A549 (cell line): ENCODE measurements at regions not wholly inside any gene's neighbourhood (a gene's known extent, or its start where the extent isn't known, plus 50 kb on each side); places are given as distances from the start of the nearest gene placed in this dataset.

Source experiments
- ATAC-seq, 2 experiments: fragments of 200-7000 bp in 1 of 2; fragments of >200 bp in 1 of 2; cut with Nextera tagmentation in 1 of 2; cut with Tn5 transposase in 1 of 2; 3 replicates each; pipeline versions ENCODE4 v1.8.0 to v1.9.1; 2018 to 2020; ENCODE audit warnings: mild to moderate bottlenecking in 1 of 2, moderate library complexity in 1 of 2
- CTCF ChIA-PET: fragments of 300-600 bp; sonication (Branson Sonifier 250); formaldehyde crosslinking; extraction: SDS; loops from one replicate; lab custom pipeline; 2021; ENCODE audit warnings: antibody characterized with exemption, inconsistent platforms; lab: Yijun Ruan, JAX
- POLR2A ChIA-PET: fragments of 350-600 bp; formaldehyde crosslinking; extraction: SDS; loops from one replicate; lab custom pipeline; 2021; ENCODE audit warnings: antibody characterized with exemption, inconsistent platforms; lab: Yijun Ruan, JAX
- DNase-seq, 2 experiments: peaks; one replicate each; pipeline versions ENCODE4 v3.0.0 to v3.0.0-alpha.2; 2011 to 2016; ENCODE audit warnings: low read depth in 1 of 2, low spot score in 1 of 2
- FAIRE-seq: peaks from 2 replicates; lab custom pipeline; 2011; peaks lifted over from hg19 to GRCh38; lab: Jason Lieb, UNC
- H3K27ac ChIP-seq, 2 experiments: fragments of >200 bp; sonication (Bioruptor Twin); formaldehyde crosslinking; 3 replicates each; pipeline ENCODE4 v1.5.1; 2016 to 2017
- H3K4me1 ChIP-seq: fragments of >200 bp; sonication (Bioruptor Twin); formaldehyde crosslinking; 3 replicates; pipeline ENCODE4 v1.6.1; 2016
- H3K4me2 ChIP-seq: fragments of >200 bp; sonication (Bioruptor Twin); formaldehyde crosslinking; 3 replicates; pipeline ENCODE4 v1.6.1; 2016
- H3K4me3 ChIP-seq: fragments of >200 bp; sonication (Bioruptor Twin); formaldehyde crosslinking; 3 replicates; pipeline ENCODE4 v1.5.1; 2016
- H3K9me3 ChIP-seq: fragments of >200 bp; sonication (Bioruptor Twin); formaldehyde crosslinking; 3 replicates; pipeline ENCODE4 v1.6.1; 2016
- BHLHE40 ChIP-seq: IDR thresholded peaks from 2 replicates; pipeline ENCODE4 v1.6.1; 2012; ENCODE audit warnings: low read depth, low read length, inconsistent platforms
- CBX2 ChIP-seq: fragments of 200-600 bp; sonication (generic); IDR thresholded peaks from 2 replicates; pipeline ENCODE4 v1.6.1; 2016; ENCODE audit warnings: low read depth, mild to moderate bottlenecking, borderline replicate concordance
- CBX8 ChIP-seq: fragments of 200-600 bp; sonication (generic); IDR thresholded peaks from 2 replicates; pipeline ENCODE4 v1.6.1; 2016
- CEBPB ChIP-seq, 2 experiments: fragments of >200 bp in 1 of 2; sonication (Bioruptor Twin) in 1 of 2; formaldehyde crosslinking in 1 of 2; IDR thresholded peaks; 2 replicates each; pipeline ENCODE4 v1.6.1; 2012 to 2016
- CHD2 ChIP-seq: fragments of 150-350 bp; IDR thresholded peaks from 2 replicates; pipeline ENCODE4 v1.6.1; 2014; ENCODE audit warnings: low read length; ENCODE audit not compliant: partially characterized antibody
- CHD4 ChIP-seq: fragments of 200-600 bp; sonication (generic); IDR thresholded peaks from 2 replicates; pipeline ENCODE4 v1.6.1; 2016; ENCODE audit warnings: antibody characterized with exemption, mild to moderate bottlenecking, borderline replicate concordance
- EHMT2 ChIP-seq: fragments of 200-600 bp; sonication (generic); IDR thresholded peaks from 2 replicates; pipeline ENCODE4 v1.6.1; 2016; ENCODE audit warnings: antibody characterized with exemption, low read depth, mild to moderate bottlenecking, moderate library complexity
- EP300 ChIP-seq, 2 experiments: fragments of >200 bp; sonication (Bioruptor Twin); formaldehyde crosslinking; IDR thresholded peaks; 2 replicates in 1 of 2; 3 replicates in 1 of 2; pipeline ENCODE4 v1.6.1; 2016 to 2017
- ESRRA ChIP-seq: fragments of 150-350 bp; IDR thresholded peaks from 2 replicates; pipeline ENCODE4 v1.6.1; 2014; ENCODE audit warnings: mild to moderate bottlenecking, low read length, borderline replicate concordance
- FOSB ChIP-seq: fragments of 250-450 bp; sonication (Bioruptor Pico); IDR thresholded peaks from 2 replicates; pipeline ENCODE4 v1.5.0; 2020; ENCODE audit warnings: mild to moderate bottlenecking, moderate library complexity
- FOXS1 ChIP-seq: fragments of 250-450 bp; sonication (Bioruptor Pico); IDR thresholded peaks from 2 replicates; pipeline ENCODE4 v1.5.0; 2020; ENCODE audit warnings: mild to moderate bottlenecking, moderate library complexity
- HDAC2 ChIP-seq: fragments of 200-600 bp; sonication (generic); IDR thresholded peaks from 2 replicates; pipeline ENCODE4 v1.6.1; 2016
- HEYL ChIP-seq: fragments of 250-450 bp; sonication (Bioruptor Pico); IDR thresholded peaks from 2 replicates; pipeline ENCODE4 v1.8.0; 2021; ENCODE audit warnings: mild to moderate bottlenecking, moderate library complexity
- JUNB ChIP-seq: fragments of >200 bp; sonication (Bioruptor Twin); formaldehyde crosslinking; IDR thresholded peaks from 2 replicates; pipeline ENCODE4 v1.6.1; 2016
- KDM5A ChIP-seq: fragments of 200-600 bp; sonication (generic); IDR thresholded peaks from 2 replicates; pipeline ENCODE4 v1.6.1; 2016; ENCODE audit warnings: antibody characterized with exemption, mild to moderate bottlenecking
- PHF8 ChIP-seq: fragments of 200-600 bp; sonication (generic); IDR thresholded peaks from 2 replicates; pipeline ENCODE4 v1.6.1; 2016; ENCODE audit warnings: low read depth, mild to moderate bottlenecking, antibody characterized with exemption, moderate library complexity, borderline replicate concordance
- POLR2A ChIP-seq: IDR thresholded peaks from 2 replicates; pipeline ENCODE4 v1.6.1; 2012; ENCODE audit warnings: mild to moderate bottlenecking, low read length
- RAD21 ChIP-seq, 2 experiments: fragments of >200 bp in 1 of 2; sonication (Bioruptor Twin) in 1 of 2; formaldehyde crosslinking in 1 of 2; IDR thresholded peaks in 1 of 2; conservative IDR thresholded peaks in 1 of 2; 2 replicates in 1 of 2; 3 replicates in 1 of 2; pipeline ENCODE4 v1.6.1; 2012 to 2018; ENCODE audit warnings: inconsistent platforms in 1 of 2
- RARB ChIP-seq: fragments of 250-450 bp; sonication (Bioruptor Pico); IDR thresholded peaks from 2 replicates; pipeline ENCODE4 v1.8.0; 2021; ENCODE audit warnings: mild to moderate bottlenecking, moderate library complexity
- RCOR1 ChIP-seq: fragments of 150-350 bp; IDR thresholded peaks from 2 replicates; pipeline ENCODE4 v1.6.1; 2014; ENCODE audit warnings: antibody characterized with exemption, low read length, low read depth
- RNF2 ChIP-seq: fragments of 200-600 bp; sonication (generic); IDR thresholded peaks from 2 replicates; pipeline ENCODE4 v1.6.1; 2016; ENCODE audit warnings: low read depth, mild to moderate bottlenecking, antibody characterized with exemption, moderate library complexity, borderline replicate concordance
- TFCP2L1 ChIP-seq: fragments of 250-450 bp; sonication (Bioruptor Pico); IDR thresholded peaks from 2 replicates; pipeline ENCODE4 v1.5.0; 2021; ENCODE audit warnings: mild to moderate bottlenecking
- TP53 ChIP-seq: fragments of 250-450 bp; sonication (Bioruptor Pico); IDR thresholded peaks from 2 replicates; pipeline ENCODE4 v1.5.0; 2021; ENCODE audit warnings: mild to moderate bottlenecking, moderate library complexity
- ZC3H11A ChIP-seq: fragments of 450-650 bp; IDR thresholded peaks from 2 replicates; pipeline ENCODE4 v1.6.1; 2014; ENCODE audit warnings: antibody characterized with exemption, mild to moderate bottlenecking
- WGBS: methylation state at CpG from one replicate; pipeline ENCODE4 v1.1.6; 2017; ENCODE audit errors: missing lambda C conversion rate; 5-methylcytosine and 5-hydroxymethylcytosine counted together
- TF ChIP-seq, protein P1 (sequence below): fragments of 450-650 bp; IDR thresholded peaks from 2 replicates; pipeline ENCODE4 v1.6.1; 2014; ENCODE audit warnings: antibody characterized with exemption

DNA sequence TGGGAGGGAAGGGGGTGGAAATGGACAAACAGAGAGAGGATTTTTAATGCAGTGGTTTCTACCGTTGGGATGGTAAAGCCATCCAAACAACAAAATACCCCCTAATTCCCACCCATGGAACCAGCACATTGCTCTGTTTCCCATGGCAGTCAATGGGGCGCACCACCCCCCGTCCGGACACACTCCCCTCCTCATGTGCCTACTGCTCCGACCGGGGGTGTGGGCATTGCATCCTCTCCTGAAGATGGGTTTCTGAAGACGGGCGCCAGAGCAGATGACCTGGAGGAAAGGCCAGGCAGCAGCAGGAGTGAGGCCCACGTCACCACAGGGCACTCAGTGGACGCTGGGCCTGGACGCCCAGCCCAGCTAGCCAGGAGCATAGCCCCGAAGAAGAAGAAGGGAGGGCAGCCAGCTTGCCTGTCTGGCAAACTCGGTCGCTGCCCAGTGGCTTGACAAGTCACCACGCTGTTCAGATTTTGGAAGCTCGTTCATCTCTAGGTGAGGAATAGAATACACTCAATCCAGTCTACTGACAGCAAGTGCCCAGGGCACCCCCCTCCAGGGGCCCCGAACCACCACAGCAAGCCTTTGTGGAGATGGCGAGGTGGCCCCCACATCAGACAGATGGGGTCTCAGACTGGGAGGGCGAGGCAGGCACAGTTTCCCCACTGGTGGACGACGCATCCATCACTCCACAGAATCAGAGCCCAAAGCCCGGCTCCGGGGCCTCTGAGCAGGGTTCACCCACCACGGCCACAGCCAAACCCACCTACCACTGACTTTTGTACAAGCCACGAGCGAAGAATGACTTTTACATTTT is 296.2 kb upstream of the SALL3 start:
- ChIA-PET CTCF (interaction anchor here (1.0 kb wide), 1 partner anchor 39 kb away, joined by 3 read pairs; no protein-coding TSS in a partner anchor), POLR2A (no interaction called here)
- no peak for ATAC-seq
- Histone ChIP-seq H3K9me3 (no peaks in the 10 kb centered on the region), H3K4me3 (no peak overlapping the region), H3K4me1 (no peaks in the 10 kb centered on the region), H3K27ac (no peak overlapping the region), H3K4me2 (no peak overlapping the region)
- WGBS, result 9% methylated on average over 12 of the region's 26 CpGs
- no peak for FAIRE-seq
- no peak for TF ChIP-seq RARB
- no peak for TF ChIP-seq CBX2
- TF ChIP-seq EHMT2, result no peak
- TF ChIP-seq CBX8, result no peak
- no peak for TF ChIP-seq FOSB (CRISPR knock-in tag)
- no peak for TF ChIP-seq PHF8
- no peak for TF ChIP-seq CHD2
- TF ChIP-seq, protein P1, sequence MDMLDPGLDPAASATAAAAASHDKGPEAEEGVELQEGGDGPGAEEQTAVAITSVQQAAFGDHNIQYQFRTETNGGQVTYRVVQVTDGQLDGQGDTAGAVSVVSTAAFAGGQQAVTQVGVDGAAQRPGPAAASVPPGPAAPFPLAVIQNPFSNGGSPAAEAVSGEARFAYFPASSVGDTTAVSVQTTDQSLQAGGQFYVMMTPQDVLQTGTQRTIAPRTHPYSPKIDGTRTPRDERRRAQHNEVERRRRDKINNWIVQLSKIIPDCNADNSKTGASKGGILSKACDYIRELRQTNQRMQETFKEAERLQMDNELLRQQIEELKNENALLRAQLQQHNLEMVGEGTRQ, result no peak
- no peak for DNase-seq

DNA sequence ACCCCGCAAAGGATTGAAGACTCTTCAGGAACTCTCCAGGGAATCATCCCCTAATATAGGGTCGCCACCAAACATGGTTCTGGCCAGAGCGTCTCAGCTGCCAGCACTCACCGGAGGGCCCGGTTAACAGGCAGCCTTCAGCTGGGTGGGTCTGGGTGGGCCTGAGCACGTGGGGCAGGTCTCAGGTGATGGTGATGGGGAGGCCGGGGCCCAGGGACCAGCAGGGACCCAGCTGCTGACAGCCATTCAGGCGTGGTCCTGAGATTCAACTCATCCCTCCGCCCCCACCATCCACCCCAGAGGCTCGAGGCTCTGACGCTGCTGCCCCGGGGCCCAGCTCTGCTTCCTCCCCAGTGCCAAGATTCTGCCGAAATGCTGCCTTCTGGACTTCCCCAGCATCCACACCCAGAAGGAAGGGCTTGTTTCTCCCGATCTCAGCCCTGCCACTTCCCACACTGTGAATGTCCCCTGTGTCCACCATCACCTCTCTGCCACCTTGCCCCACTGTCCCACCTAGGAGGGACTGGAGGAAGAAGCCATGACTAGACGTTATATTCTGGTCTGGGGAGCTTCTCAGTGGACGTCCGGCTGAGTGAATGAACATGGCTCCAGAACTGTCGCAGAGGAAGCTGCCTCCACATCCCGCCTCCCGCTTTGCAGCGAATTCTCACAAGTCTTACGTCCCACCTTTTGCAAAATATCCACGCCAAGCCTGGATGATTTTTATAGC is 294.2 kb upstream of the SALL3 start:
- no peaks in the 10 kb centered on the region for H3K4me1 ChIP-seq
- no peak overlapping the region for H3K4me3 ChIP-seq
- H3K9me3 ChIP-seq, result no peaks in the 10 kb centered on the region
- FAIRE-seq, result no peak
- H3K4me2 ChIP-seq, result no peak overlapping the region
- ChIA-PET POLR2A (no interaction called here), CTCF (no interaction called here)
- WGBS, result 27% methylated on average over 11 of the region's 23 CpGs
- ATAC-seq, result no peak
- no peak overlapping the region for H3K27ac ChIP-seq
- TF ChIP-seq ESRRA (no peak), ZC3H11A (no peak), JUNB (no peak), CEBPB (IDR thresholded peaks at IDR 0.05) (no peak), EP300 (IDR thresholded peaks at IDR 0.05) (no peak), HDAC2 (no peak), CHD4 (no peak)
- DNase-seq, result no peak

DNA sequence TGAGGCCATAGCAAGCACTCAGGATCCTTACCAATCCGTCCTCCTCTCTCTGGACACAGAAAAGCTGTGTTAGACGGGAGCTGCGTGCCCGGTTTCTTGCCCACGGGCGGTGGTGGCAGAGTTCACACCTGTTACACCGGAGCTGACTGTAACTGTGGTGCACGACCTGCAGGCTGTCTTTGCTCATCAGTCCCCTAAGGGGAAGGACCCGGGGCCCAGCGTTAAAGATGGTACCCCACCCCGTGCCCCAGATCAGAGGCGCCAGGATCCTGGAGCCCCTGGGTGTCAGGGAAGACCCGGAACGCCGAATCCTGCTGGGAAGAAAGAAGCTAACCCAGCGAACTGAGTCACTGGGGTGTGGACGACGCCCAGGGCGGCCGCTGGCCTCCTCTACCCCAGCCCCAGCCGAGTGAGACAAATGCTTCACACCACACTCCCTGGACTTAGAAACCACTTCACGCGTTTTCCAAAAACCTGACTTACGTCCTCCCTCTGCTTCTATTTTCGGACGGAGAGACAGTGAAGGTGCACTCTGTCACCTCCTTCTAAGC is 293.6 kb upstream of the SALL3 start:
- FAIRE-seq (no peak), DNase-seq (no peak), ATAC-seq (no peak)
- Histone ChIP-seq H3K9me3 (no peaks in the 10 kb centered on the region), H3K4me2 (no peak overlapping the region), H3K27ac (no peak overlapping the region), H3K4me3 (no peak overlapping the region), H3K4me1 (no peaks in the 10 kb centered on the region)
- ChIA-PET POLR2A (no interaction called here), CTCF (no interaction called here)
- 41% methylated on average over 17 of the region's 26 CpGs for WGBS
- TF ChIP-seq KDM5A, result no peak
- no peak for TF ChIP-seq RCOR1
- TF ChIP-seq RNF2, result no peak
- no peak for TF ChIP-seq HEYL (CRISPR knock-in tag)
- no peak for TF ChIP-seq POLR2A
- TF ChIP-seq RAD21 (conservative IDR thresholded peaks at IDR 0.05 in 1 of 2, IDR thresholded peaks at IDR 0.05 in 1 of 2), result no peak
- TF ChIP-seq FOXS1 (CRISPR knock-in tag), result no peak
- no peak for TF ChIP-seq EHMT2
- TF ChIP-seq TP53 (CRISPR knock-in tag), result no peak
- TF ChIP-seq EP300 (IDR thresholded peaks at IDR 0.05), result no peak
- TF ChIP-seq CBX8, result no peak
- TF ChIP-seq TFCP2L1 (CRISPR knock-in tag), result no peak
- no peak for TF ChIP-seq BHLHE40
- TF ChIP-seq RARB, result no peak
